Smooth muscle cell (in vitro differentiated cells): ENCODE measurements at regions not wholly inside any gene's neighbourhood (a gene's known extent, or its start where the extent isn't known, plus 50 kb on each side); places are given as distances from the start of the nearest gene placed in this dataset.

Experiments used
- DNase-seq: peaks from one replicate; lab custom pipeline; 2025; ENCODE audit not compliant: unreplicated experiment; lab: John Stamatoyannopoulos, UW
- H2AFZ ChIP-seq: fragments of 200-600 bp; sonication (generic); 2 replicates; pipeline ENCODE4 v1.6.0; 2016; ENCODE audit warnings: antibody characterized with exemption, low read depth, mild to moderate bottlenecking
- H3F3A ChIP-seq: fragments of 200-600 bp; sonication (generic); 2 replicates; pipeline ENCODE4 v1.6.0; 2017; ENCODE audit warnings: antibody characterized with exemption, low read depth
- H3K27ac ChIP-seq: fragments of 200-600 bp; sonication (generic); 2 replicates; pipeline ENCODE4 v1.5.1; 2016; ENCODE audit warnings: low read depth, mild to moderate bottlenecking
- H3K27me3 ChIP-seq: fragments of 200-600 bp; sonication (generic); 2 replicates; pipeline ENCODE4 v1.6.1; 2016; ENCODE audit warnings: low read depth, mild to moderate bottlenecking
- H3K36me3 ChIP-seq: fragments of 200-600 bp; sonication (generic); 2 replicates; pipeline ENCODE4 v1.5.1; 2016; ENCODE audit warnings: low read depth
- H3K4me1 ChIP-seq: fragments of 200-600 bp; sonication (generic); 2 replicates; pipeline ENCODE4 v1.5.1; 2016; ENCODE audit warnings: low read depth
- H3K4me2 ChIP-seq: fragments of 200-600 bp; sonication (generic); 2 replicates; pipeline ENCODE4 v1.6.0; 2016; ENCODE audit warnings: mild to moderate bottlenecking
- H3K4me3 ChIP-seq: fragments of 200-600 bp; sonication (generic); 2 replicates; pipeline ENCODE4 v1.5.1; 2016; ENCODE audit warnings: mild to moderate bottlenecking
- H3K79me2 ChIP-seq: fragments of 200-600 bp; sonication (generic); 2 replicates; pipeline ENCODE4 v1.6.0; 2016; ENCODE audit warnings: low read depth, mild to moderate bottlenecking
- H3K9ac ChIP-seq: fragments of 200-600 bp; sonication (generic); 2 replicates; pipeline ENCODE4 v1.6.0; 2016; ENCODE audit warnings: low read depth
- H3K9me3 ChIP-seq: fragments of 200-600 bp; sonication (generic); replicated peaks from 2 replicates; pipeline ENCODE4 v1.5.1; 2016; ENCODE audit warnings: low read depth
- H4K20me1 ChIP-seq: fragments of 200-600 bp; sonication (generic); 2 replicates; pipeline ENCODE4 v1.6.0; 2016; ENCODE audit warnings: low read depth
- CTCF ChIP-seq: fragments of 200-600 bp; sonication (generic); IDR thresholded peaks from 2 replicates; pipeline ENCODE4 v1.5.1; 2017; ENCODE audit warnings: borderline replicate concordance, mild to moderate bottlenecking, antibody characterized with exemption; ENCODE audit not compliant: insufficient read depth, poor library complexity, severe bottlenecking
- WGBS: methylation state at CpG from one replicate; pipeline ENCODE4 v1.1.7; 2016; ENCODE audit warnings: low lambda C conversion rate; 5-methylcytosine and 5-hydroxymethylcytosine counted together

- Histone ChIP-seq H3F3A (no peaks in the 10 kb centered on the region), H3K27ac (no peak overlapping the region), H3K4me2 (no peak overlapping the region), H3K79me2 (no peaks in the 10 kb centered on the region), H3K4me3 (no peak overlapping the region), H3K9me3 (no peaks in the 10 kb centered on the region), H3K4me1 (no peaks in the 10 kb centered on the region), H3K27me3 (no peaks in the 10 kb centered on the region), H3K9ac (no peak overlapping the region), H2AFZ (no peak overlapping the region), H3K36me3 (no peaks in the 10 kb centered on the region), H4K20me1 (no peaks in the 10 kb centered on the region)
- WGBS = 67% methylated on average over 5 of the region's 5 CpGs
- no peak for DNase-seq
- TF ChIP-seq CTCF = no peak
These were observed 148.5 kb downstream of the GDAP2 start for GRCh38 chr1:117780687-117781475.

GRCh38 chr1:117782056-117782455 is 147.4 kb downstream of the GDAP2 start:
- Histone ChIP-seq H3K9ac (no peak overlapping the region), H4K20me1 (no peaks in the 10 kb centered on the region), H3K27me3 (no peaks in the 10 kb centered on the region), H3K4me1 (no peaks in the 10 kb centered on the region), H3K4me3 (no peak overlapping the region), H3K79me2 (no peaks in the 10 kb centered on the region), H3K4me2 (peak overlapping the region; percentile 23), H3K27ac (no peak overlapping the region), H2AFZ (no peak overlapping the region), H3F3A (no peaks in the 10 kb centered on the region), H3K9me3 (no peaks in the 10 kb centered on the region), H3K36me3 (no peaks in the 10 kb centered on the region)
- no peak for DNase-seq
- no peak for TF ChIP-seq CTCF
- WGBS = 48% methylated on average over 4 of the region's 4 CpGs

- Histone ChIP-seq H3K9ac (no peak overlapping the region), H3K4me1 (no peaks in the 10 kb centered on the region), H2AFZ (no peak overlapping the region), H3K4me3 (no peak overlapping the region), H3K27ac (no peak overlapping the region), H3F3A (no peaks in the 10 kb centered on the region), H3K79me2 (no peaks in the 10 kb centered on the region), H3K9me3 (no peaks in the 10 kb centered on the region), H3K4me2 (no peak overlapping the region), H4K20me1 (no peaks in the 10 kb centered on the region), H3K36me3 (no peaks in the 10 kb centered on the region), H3K27me3 (no peaks in the 10 kb centered on the region)
- 75% methylated on average over 4 of the region's 4 CpGs for WGBS
- no peak for DNase-seq
- TF ChIP-seq CTCF = no peak
These were observed 145.6 kb downstream of the GDAP2 start for GRCh38 chr1:117783606-117784396.
